CD8-positive, alpha-beta memory T cell (primary cell): ENCODE measurements at regions not wholly inside any gene's neighbourhood (a gene's known extent, or its start where the extent isn't known, plus 50 kb on each side); places are given as distances from the start of the nearest gene placed in this dataset.

Experiments
- CTCF ChIA-PET: fragments of 350-600 bp; sonication (Branson Sonifier 250); formaldehyde crosslinking; loops from one replicate; lab custom pipeline; 2021; ENCODE audit warnings: antibody characterized with exemption; lab: Charles Lee
- POLR2A ChIA-PET: fragments of 350-600 bp; sonication (Branson Sonifier 250); formaldehyde crosslinking; loops from one replicate; lab custom pipeline; 2021; ENCODE audit warnings: antibody characterized with exemption; lab: Charles Lee
- DNase-seq, 5 donors: peaks; one replicate each; pipeline versions ENCODE4 v3.0.0 to v3.0.0-alpha.2; 2020 to 2022; ENCODE audit warnings: mixed read lengths in 1 of 5
- H3K27ac ChIP-seq: one replicate; pipeline ENCODE4 v1.7.0; 2013; ENCODE audit warnings: low read depth, mild to moderate bottlenecking, low read length, moderate library complexity
- H3K27me3 ChIP-seq: 2 replicates; pipeline ENCODE4 v1.7.0; 2013; ENCODE audit warnings: low read length, mild to moderate bottlenecking; ENCODE audit not compliant: insufficient read depth, poor library complexity, severe bottlenecking
- H3K36me3 ChIP-seq: 2 replicates; pipeline ENCODE4 v1.7.0; 2013; ENCODE audit warnings: mild to moderate bottlenecking, low read length, moderate library complexity; ENCODE audit not compliant: insufficient read depth
- H3K4me1 ChIP-seq: 2 replicates; pipeline ENCODE4 v1.7.0; 2013; ENCODE audit warnings: mild to moderate bottlenecking, low read length, moderate library complexity; ENCODE audit not compliant: insufficient read depth
- H3K4me3 ChIP-seq: 2 replicates; pipeline ENCODE4 v1.7.0; 2013; ENCODE audit warnings: mild to moderate bottlenecking, low read length
- H3K9me3 ChIP-seq: 2 replicates; pipeline ENCODE4 v1.7.0; 2013; ENCODE audit warnings: mild to moderate bottlenecking, low read length
- H3K27ac Mint-ChIP-seq, 8 donors: one replicate each; pipeline ENCODE4 v1.8.0; 2020 to 2021; ENCODE audit warnings: mixed read lengths in 8 of 8, mild to moderate bottlenecking in 6 of 8, inconsistent platforms in 3 of 8, moderate library complexity in 3 of 8
- H3K27me3 Mint-ChIP-seq, 2 donors: one replicate each; pipeline ENCODE4 v1.8.0; 2020 to 2021; ENCODE audit warnings: mixed read lengths in 2 of 2, mild to moderate bottlenecking in 1 of 2, moderate library complexity in 1 of 2
- H3K36me3 Mint-ChIP-seq, 3 donors: one replicate each; pipeline ENCODE4 v1.8.0; 2020 to 2021; ENCODE audit warnings: mixed read lengths in 3 of 3, inconsistent platforms in 1 of 3, mild to moderate bottlenecking in 1 of 3
- H3K4me1 Mint-ChIP-seq, 3 donors: one replicate each; pipeline ENCODE4 v1.8.0; 2020 to 2021; ENCODE audit warnings: mixed read lengths in 3 of 3, inconsistent platforms in 1 of 3, mild to moderate bottlenecking in 1 of 3
- H3K4me3 Mint-ChIP-seq, 7 donors: one replicate each; pipeline ENCODE4 v1.8.0; 2020 to 2021; ENCODE audit warnings: mixed read lengths in 7 of 7, mild to moderate bottlenecking in 6 of 7, moderate library complexity in 4 of 7, inconsistent platforms in 2 of 7
- H3K9me3 Mint-ChIP-seq, 5 donors: one replicate each; pipeline ENCODE4 v1.8.0; 2020 to 2022; ENCODE audit warnings: mixed read lengths in 5 of 5, mild to moderate bottlenecking in 3 of 5, moderate library complexity in 2 of 5, inconsistent platforms in 1 of 5

GRCh38 chr9:89715881-89716280, 111.1 kb downstream of the GADD45G start:
- H3K36me3 ChIP-seq, result no peaks in the 10 kb centered on the region
- POLR2A ChIA-PET, result no interaction called here
- CTCF ChIA-PET, result no interaction called here
- Mint-ChIP-seq H3K27ac (peak overlapping the region in 4 of 8 donors; percentile 5 to 73 (median 27)), H3K27me3 (no peaks in the 10 kb centered on the region), H3K4me3 (peak overlapping the region in 1 of 7 donors; percentile 8), H3K4me1 (peaks cover 11 to 24% (median 15%) of the 10 kb centered on the region in 3 donors), H3K9me3 (no peaks in the 10 kb centered on the region), H3K36me3 (no peaks in the 10 kb centered on the region)
- no peaks in the 10 kb centered on the region for H3K27me3 ChIP-seq
- no peak overlapping the region for H3K27ac ChIP-seq
- H3K4me1 ChIP-seq, result peaks cover 10% of the 10 kb centered on the region
- no peak overlapping the region for H3K4me3 ChIP-seq
- no peak for DNase-seq
- H3K9me3 ChIP-seq, result no peaks in the 10 kb centered on the region

- Mint-ChIP-seq H3K9me3 (no peaks in the 10 kb centered on the region), H3K27ac (no peak overlapping the region), H3K4me1 (peaks cover 11 to 24% (median 15%) of the 10 kb centered on the region in 3 donors), H3K36me3 (no peaks in the 10 kb centered on the region), H3K27me3 (no peaks in the 10 kb centered on the region), H3K4me3 (no peak overlapping the region)
- Histone ChIP-seq H3K27ac (no peak overlapping the region), H3K4me3 (no peak overlapping the region), H3K9me3 (no peaks in the 10 kb centered on the region), H3K27me3 (no peaks in the 10 kb centered on the region), H3K36me3 (no peaks in the 10 kb centered on the region), H3K4me1 (peaks cover 10% of the 10 kb centered on the region)
- ChIA-PET POLR2A (no interaction called here), CTCF (no interaction called here)
- no peak for DNase-seq
Observed at GRCh38 chr9:89716559-89716958, 111.7 kb downstream of the GADD45G start.

GRCh38 chr9:89718176-89718575, 113.4 kb downstream of the GADD45G start:
- Histone ChIP-seq H3K4me3 (no peak overlapping the region), H3K27ac (no peak overlapping the region), H3K36me3 (no peaks in the 10 kb centered on the region), H3K4me1 (peaks cover 10% of the 10 kb centered on the region), H3K9me3 (no peaks in the 10 kb centered on the region), H3K27me3 (no peaks in the 10 kb centered on the region)
- H3K27me3 Mint-ChIP-seq, result peaks cover 0 to 4% of the 10 kb centered on the region in 2 donors
- peak overlapping the region in 1 of 8 donors; percentile 2 for H3K27ac Mint-ChIP-seq
- H3K4me3 Mint-ChIP-seq, result no peak overlapping the region
- ChIA-PET POLR2A (no interaction called here), CTCF (no interaction called here)
- no peaks in the 10 kb centered on the region for H3K9me3 Mint-ChIP-seq
- no peak for DNase-seq
- peaks cover 11 to 24% (median 15%) of the 10 kb centered on the region in 3 donors for H3K4me1 Mint-ChIP-seq
- no peaks in the 10 kb centered on the region for H3K36me3 Mint-ChIP-seq

- DNase-seq, result no peak
- no peak overlapping the region for H3K4me3 ChIP-seq
- H3K27me3 Mint-ChIP-seq, result peaks cover 0 to 4% of the 10 kb centered on the region in 2 donors
- H3K27ac ChIP-seq, result no peak overlapping the region
- no peaks in the 10 kb centered on the region for H3K9me3 Mint-ChIP-seq
- H3K4me3 Mint-ChIP-seq, result no peak overlapping the region
- no peaks in the 10 kb centered on the region for H3K36me3 ChIP-seq
- ChIA-PET POLR2A (no interaction called here), CTCF (no interaction called here)
- H3K4me1 ChIP-seq, result peaks cover 10% of the 10 kb centered on the region
- peaks cover 11 to 24% (median 15%) of the 10 kb centered on the region in 3 donors for H3K4me1 Mint-ChIP-seq
- no peak overlapping the region for H3K27ac Mint-ChIP-seq
- no peaks in the 10 kb centered on the region for H3K9me3 ChIP-seq
- H3K27me3 ChIP-seq, result no peaks in the 10 kb centered on the region
- H3K36me3 Mint-ChIP-seq, result no peaks in the 10 kb centered on the region
Observed at GRCh38 chr9:89718651-89719050, 113.8 kb downstream of the GADD45G start.

- peaks cover 11 to 19% (median 15%) of the 10 kb centered on the region in 3 donors for H3K4me1 Mint-ChIP-seq
- no peaks in the 10 kb centered on the region for H3K36me3 ChIP-seq
- DNase-seq, result no peak
- H3K4me3 ChIP-seq, result no peak overlapping the region
- ChIA-PET POLR2A (no interaction called here), CTCF (no interaction called here)
- H3K4me3 Mint-ChIP-seq, result no peak overlapping the region
- H3K27ac Mint-ChIP-seq, result no peak overlapping the region
- no peaks in the 10 kb centered on the region for H3K27me3 ChIP-seq
- no peaks in the 10 kb centered on the region for H3K9me3 ChIP-seq
- no peak overlapping the region for H3K27ac ChIP-seq
- H3K9me3 Mint-ChIP-seq, result no peaks in the 10 kb centered on the region
- peaks cover 0 to 4% of the 10 kb centered on the region in 2 donors for H3K27me3 Mint-ChIP-seq
- no peaks in the 10 kb centered on the region for H3K36me3 Mint-ChIP-seq
- H3K4me1 ChIP-seq, result peaks cover 10% of the 10 kb centered on the region
Observed at GRCh38 chr9:89719202-89719601, 114.4 kb downstream of the GADD45G start.

GRCh38 chr9:89720696-89721175, 115.9 kb downstream of the GADD45G start:
- Histone ChIP-seq H3K4me3 (no peak overlapping the region), H3K9me3 (no peaks in the 10 kb centered on the region), H3K36me3 (no peaks in the 10 kb centered on the region), H3K27ac (no peak overlapping the region), H3K27me3 (no peaks in the 10 kb centered on the region), H3K4me1 (no peaks in the 10 kb centered on the region)
- H3K27me3 Mint-ChIP-seq, result peaks cover 4 to 9% of the 10 kb centered on the region in 2 donors
- H3K4me1 Mint-ChIP-seq, result peaks cover 2 to 3% (median 3%) of the 10 kb centered on the region in 3 donors
- no peak for DNase-seq
- H3K4me3 Mint-ChIP-seq, result no peak overlapping the region
- H3K36me3 Mint-ChIP-seq, result no peaks in the 10 kb centered on the region
- ChIA-PET POLR2A (no interaction called here), CTCF (interaction anchor here (0.9 kb wide), 1 partner anchor 10 kb away, joined by 3 read pairs; no protein-coding TSS in a partner anchor)
- H3K27ac Mint-ChIP-seq, result no peak overlapping the region
- H3K9me3 Mint-ChIP-seq, result no peaks in the 10 kb centered on the region

GRCh38 chr9:89721176-89721700, 116.4 kb downstream of the GADD45G start:
- Histone ChIP-seq H3K4me1 (no peaks in the 10 kb centered on the region), H3K27ac (no peak overlapping the region), H3K27me3 (no peaks in the 10 kb centered on the region), H3K9me3 (no peaks in the 10 kb centered on the region), H3K4me3 (no peak overlapping the region), H3K36me3 (no peaks in the 10 kb centered on the region)
- Mint-ChIP-seq H3K9me3 (no peaks in the 10 kb centered on the region), H3K4me1 (no peaks in the 10 kb centered on the region), H3K27ac (no peak overlapping the region), H3K27me3 (peaks cover 4 to 12% of the 10 kb centered on the region in 2 donors), H3K4me3 (no peak overlapping the region), H3K36me3 (no peaks in the 10 kb centered on the region)
- POLR2A ChIA-PET, result no interaction called here
- DNase-seq, result no peak
- CTCF ChIA-PET, result interaction anchor here (0.9 kb wide), 1 partner anchor 11 kb away, joined by 3 read pairs; no protein-coding TSS in a partner anchor

GRCh38 chr9:89721971-89722530, 117.2 kb downstream of the GADD45G start:
- DNase-seq, result no peak
- Mint-ChIP-seq H3K36me3 (no peaks in the 10 kb centered on the region), H3K9me3 (no peaks in the 10 kb centered on the region), H3K27ac (no peak overlapping the region), H3K27me3 (peaks cover 4 to 12% of the 10 kb centered on the region in 2 donors), H3K4me1 (no peaks in the 10 kb centered on the region), H3K4me3 (no peak overlapping the region)
- CTCF ChIA-PET, result no interaction called here
- no peaks in the 10 kb centered on the region for H3K27me3 ChIP-seq
- no peaks in the 10 kb centered on the region for H3K9me3 ChIP-seq
- H3K4me1 ChIP-seq, result no peaks in the 10 kb centered on the region
- no peak overlapping the region for H3K4me3 ChIP-seq
- POLR2A ChIA-PET, result no interaction called here
- no peaks in the 10 kb centered on the region for H3K36me3 ChIP-seq
- H3K27ac ChIP-seq, result no peak overlapping the region
